Glutamatergic neuron (in vitro differentiated cells): ENCODE measurements at regions not wholly inside any gene's neighbourhood (a gene's known extent, or its start where the extent isn't known, plus 50 kb on each side); places are given as distances from the start of the nearest gene placed in this dataset.
"Not testable (repeated sequence)": the region's sequence is repeated elsewhere in the genome, so short reads cannot be mapped to it uniquely, and the experiment has no call there.

Experiments used
- DNase-seq: peaks from one replicate; pipeline ENCODE4 v3.0.0; 2022
- H3K27ac Mint-ChIP-seq: one replicate; pipeline ENCODE4 v1.8.0; 2020; ENCODE audit warnings: mild to moderate bottlenecking, mixed read lengths, inconsistent platforms; ENCODE audit not compliant: unreplicated experiment
- H3K27me3 Mint-ChIP-seq: one replicate; pipeline ENCODE4 v1.8.0; 2020; ENCODE audit warnings: mild to moderate bottlenecking, moderate library complexity, mixed read lengths, inconsistent platforms; ENCODE audit not compliant: unreplicated experiment
- H3K36me3 Mint-ChIP-seq: one replicate; pipeline ENCODE4 v1.8.0; 2020; ENCODE audit warnings: mild to moderate bottlenecking, mixed read lengths, inconsistent platforms; ENCODE audit not compliant: unreplicated experiment
- H3K4me1 Mint-ChIP-seq: one replicate; pipeline ENCODE4 v1.8.0; 2020; ENCODE audit warnings: mild to moderate bottlenecking, low read depth, mixed read lengths, inconsistent platforms; ENCODE audit not compliant: unreplicated experiment
- H3K4me3 Mint-ChIP-seq: one replicate; pipeline ENCODE4 v1.8.0; 2020; ENCODE audit warnings: mild to moderate bottlenecking, mixed read lengths, inconsistent platforms; ENCODE audit not compliant: unreplicated experiment
- H3K9me3 Mint-ChIP-seq: one replicate; pipeline ENCODE4 v1.8.0; 2020; ENCODE audit warnings: mild to moderate bottlenecking, moderate library complexity, mixed read lengths, inconsistent platforms; ENCODE audit not compliant: unreplicated experiment
- CTCF ChIP-seq: fragments of 200-600 bp; sonication (generic); IDR thresholded peaks from one replicate; pipeline ENCODE4 v1.5.0; 2021; ENCODE audit not compliant: partially characterized antibody, unreplicated experiment

DNA sequence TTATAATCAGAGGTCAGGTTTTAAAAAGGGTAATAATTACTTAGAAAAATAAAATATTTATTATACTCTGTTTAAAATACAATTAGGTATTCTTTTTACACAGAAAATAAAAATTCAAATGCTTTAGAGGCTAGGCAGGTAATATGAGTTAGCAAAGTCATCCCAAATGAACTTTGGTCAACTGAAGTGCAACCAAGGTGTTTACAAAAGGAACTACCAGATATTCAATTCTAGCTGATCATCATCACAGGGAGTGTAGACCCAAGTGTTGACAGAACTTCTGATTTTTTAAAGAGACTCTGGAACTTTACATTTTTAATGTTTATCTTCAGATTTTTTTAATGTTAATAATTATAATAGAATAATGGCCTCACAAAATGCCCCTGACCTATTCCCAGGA is 59.3 kb upstream of the COL5A2 start:
- Mint-ChIP-seq H3K36me3 (peaks cover 9% of the 10 kb centered on the region), H3K27me3 (peaks cover 3% of the 10 kb centered on the region), H3K4me3 (no peak overlapping the region), H3K4me1 (no peaks in the 10 kb centered on the region), H3K9me3 (peaks cover 2% of the 10 kb centered on the region), H3K27ac (no peak overlapping the region)
- no peak for TF ChIP-seq CTCF
- DNase-seq = no peak

DNA sequence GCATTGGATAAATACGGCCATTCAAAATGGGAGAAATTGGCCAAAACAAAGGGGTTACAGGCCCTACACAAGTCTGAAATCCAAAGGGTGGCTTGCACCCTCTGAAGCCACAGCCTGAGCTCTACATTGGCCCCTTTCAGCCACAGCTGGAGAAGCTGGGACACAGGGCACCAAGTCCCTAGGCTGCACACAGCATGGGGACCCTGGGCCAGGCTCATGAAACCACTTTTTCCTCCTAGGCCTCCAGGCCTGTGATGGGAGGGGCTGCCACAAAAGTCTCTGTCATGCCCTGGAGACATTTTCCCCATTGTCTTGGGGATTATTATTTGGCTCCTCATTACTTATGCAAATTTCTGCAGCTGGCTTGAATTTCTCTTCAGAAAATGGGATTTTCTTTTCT is 64.3 kb upstream of the COL5A2 start:
- not testable (repeated sequence) for DNase-seq, H3K4me1 Mint-ChIP-seq, H3K27me3 Mint-ChIP-seq, H3K27ac Mint-ChIP-seq, H3K9me3 Mint-ChIP-seq, H3K4me3 Mint-ChIP-seq
- H3K36me3 Mint-ChIP-seq = peaks cover 18% of the 10 kb centered on the region

GRCh38 chr2:189247276-189247675 is 67.7 kb upstream of the COL5A2 start:
- H3K27ac Mint-ChIP-seq = no peak overlapping the region

GRCh38 chr2:189248141-189248540 is 68.6 kb upstream of the COL5A2 start:
- TF ChIP-seq CTCF = no peak
- Mint-ChIP-seq H3K27me3 (peaks cover 8% of the 10 kb centered on the region), H3K4me3 (no peak overlapping the region), H3K36me3 (peaks cover 14% of the 10 kb centered on the region), H3K9me3 (peaks cover 2% of the 10 kb centered on the region), H3K4me1 (no peaks in the 10 kb centered on the region), H3K27ac (no peak overlapping the region)
- DNase-seq = no peak

More at GRCh38 chr2:189247276-189247675, 67.7 kb upstream of the COL5A2 start:
- Mint-ChIP-seq H3K36me3 (peaks cover 18% of the 10 kb centered on the region), H3K9me3 (peaks cover 5% of the 10 kb centered on the region), H3K4me3 (no peak overlapping the region), H3K4me1 (no peaks in the 10 kb centered on the region), H3K27me3 (peaks cover 8% of the 10 kb centered on the region)
- TF ChIP-seq CTCF = no peak
- DNase-seq = no peak

GRCh38 chr2:189249171-189249570 is 69.6 kb upstream of the COL5A2 start:
- TF ChIP-seq CTCF = no peak
- no peak overlapping the region for H3K4me3 Mint-ChIP-seq
- H3K27me3 Mint-ChIP-seq = peaks cover 7% of the 10 kb centered on the region
- H3K36me3 Mint-ChIP-seq = peaks cover 8% of the 10 kb centered on the region
- no peak overlapping the region for H3K27ac Mint-ChIP-seq
- peaks cover 5% of the 10 kb centered on the region for H3K4me1 Mint-ChIP-seq
- DNase-seq = no peak
- peaks cover under 1% of the 10 kb centered on the region for H3K9me3 Mint-ChIP-seq

DNA sequence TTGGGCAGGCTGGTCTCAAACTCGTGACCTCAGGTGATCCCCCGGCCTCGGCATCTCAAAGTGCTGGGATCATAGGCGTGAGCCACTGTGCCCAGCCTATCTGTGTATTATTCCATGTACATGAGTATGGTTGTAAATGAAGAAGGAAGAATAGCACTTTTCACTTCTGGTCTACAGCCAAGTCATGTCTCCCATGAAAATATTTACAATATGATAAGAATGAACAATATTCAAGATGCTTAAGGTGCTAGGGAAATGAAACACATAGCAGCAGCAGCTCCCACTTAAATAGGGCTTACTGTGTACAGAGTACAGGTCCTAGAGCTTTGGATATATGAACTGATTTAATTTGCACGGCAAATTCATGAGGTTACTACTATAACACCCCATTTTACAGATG is 70.3 kb upstream of the COL5A2 start:
- no peak overlapping the region for H3K27ac Mint-ChIP-seq
- no peaks in the 10 kb centered on the region for H3K9me3 Mint-ChIP-seq
- DNase-seq = no peak
- H3K36me3 Mint-ChIP-seq = peaks cover under 1% of the 10 kb centered on the region
- no peak overlapping the region for H3K4me3 Mint-ChIP-seq
- TF ChIP-seq CTCF = no peak
- H3K4me1 Mint-ChIP-seq = peaks cover 9% of the 10 kb centered on the region
- peaks cover 3% of the 10 kb centered on the region for H3K27me3 Mint-ChIP-seq
